ENCODE measurements at regions not wholly inside any gene's neighbourhood (a gene's known extent, or its start where the extent isn't known, plus 50 kb on each side); places are given as distances from the start of the nearest gene placed in this dataset.

DNA sequence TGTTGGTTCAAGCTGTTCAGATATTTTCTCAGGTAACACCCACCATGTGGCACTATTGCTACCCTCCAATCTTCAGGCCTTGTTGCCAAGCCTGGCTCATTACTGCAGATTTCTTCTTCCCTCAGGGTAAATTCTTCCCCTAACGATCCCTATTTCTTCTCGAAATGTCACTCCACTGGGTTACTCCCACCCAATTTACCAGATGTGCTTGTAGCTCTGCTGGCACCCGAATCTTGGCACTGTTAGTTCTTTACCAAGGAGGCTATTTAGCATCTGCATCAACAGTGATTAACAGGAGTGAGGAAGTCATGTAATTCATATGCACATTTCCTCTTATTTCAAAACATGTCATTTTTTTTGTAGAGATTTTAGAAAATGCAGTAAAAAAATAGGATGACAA is 217.1 kb upstream of the CYRIA start:
- TF ChIP-seq, protein P1, sequence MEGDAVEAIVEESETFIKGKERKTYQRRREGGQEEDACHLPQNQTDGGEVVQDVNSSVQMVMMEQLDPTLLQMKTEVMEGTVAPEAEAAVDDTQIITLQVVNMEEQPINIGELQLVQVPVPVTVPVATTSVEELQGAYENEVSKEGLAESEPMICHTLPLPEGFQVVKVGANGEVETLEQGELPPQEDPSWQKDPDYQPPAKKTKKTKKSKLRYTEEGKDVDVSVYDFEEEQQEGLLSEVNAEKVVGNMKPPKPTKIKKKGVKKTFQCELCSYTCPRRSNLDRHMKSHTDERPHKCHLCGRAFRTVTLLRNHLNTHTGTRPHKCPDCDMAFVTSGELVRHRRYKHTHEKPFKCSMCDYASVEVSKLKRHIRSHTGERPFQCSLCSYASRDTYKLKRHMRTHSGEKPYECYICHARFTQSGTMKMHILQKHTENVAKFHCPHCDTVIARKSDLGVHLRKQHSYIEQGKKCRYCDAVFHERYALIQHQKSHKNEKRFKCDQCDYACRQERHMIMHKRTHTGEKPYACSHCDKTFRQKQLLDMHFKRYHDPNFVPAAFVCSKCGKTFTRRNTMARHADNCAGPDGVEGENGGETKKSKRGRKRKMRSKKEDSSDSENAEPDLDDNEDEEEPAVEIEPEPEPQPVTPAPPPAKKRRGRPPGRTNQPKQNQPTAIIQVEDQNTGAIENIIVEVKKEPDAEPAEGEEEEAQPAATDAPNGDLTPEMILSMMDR (IDR thresholded peaks at IDR 0.05), result no peak
- no peak for TF ChIP-seq POLR2A (IDR thresholded peaks at IDR 0.05)
- no peak for TF ChIP-seq EP300 (IDR thresholded peaks at IDR 0.05)
- no peak for TF ChIP-seq POLR2AphosphoS5 (IDR thresholded peaks at IDR 0.05)

All from suprapubic skin (tissue), 4 donors.